GM12892 (cell line): ENCODE measurements at regions not wholly inside any gene's neighbourhood (a gene's known extent, or its start where the extent isn't known, plus 50 kb on each side); places are given as distances from the start of the nearest gene placed in this dataset.

ENCODE experiments used
- POLR2A ChIP-seq: IDR thresholded peaks from 2 replicates; pipeline ENCODE4 v1.6.1; 2011; ENCODE audit warnings: low read depth, low read length, control low read depth
- POLR2AphosphoS5 ChIP-seq: IDR thresholded peaks from 2 replicates; pipeline ENCODE4 v1.6.1; 2011; ENCODE audit warnings: low read depth, low read length, control low read depth

DNA sequence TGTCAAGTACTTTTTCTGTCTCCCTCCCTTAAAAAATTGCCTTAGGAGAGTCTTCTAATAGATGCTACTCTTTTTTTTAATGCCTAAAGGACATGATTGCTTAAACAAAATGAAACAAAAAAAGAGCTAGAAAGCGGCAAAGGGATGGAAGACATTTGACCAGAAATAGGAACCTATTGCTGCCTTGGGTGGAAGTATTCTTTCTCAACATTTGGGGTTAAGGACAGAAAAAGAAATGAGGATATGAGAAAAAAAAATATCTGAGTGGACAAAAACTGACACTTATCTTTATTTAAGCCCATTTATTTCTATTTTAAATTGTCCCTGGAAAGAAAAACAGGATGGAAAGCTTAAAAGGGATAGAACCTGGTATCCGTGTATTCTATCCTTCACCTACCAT is 664.9 kb upstream of the CITED2 start:
- no peak for TF ChIP-seq POLR2AphosphoS5
- no peak for TF ChIP-seq POLR2A
